ENCODE measurements at regions not wholly inside any gene's neighbourhood (a gene's known extent, or its start where the extent isn't known, plus 50 kb on each side); places are given as distances from the start of the nearest gene placed in this dataset.

GRCh38 chr1:98055457-98055856 lies 134.6 kb upstream of the DPYD start:
- 96% methylated on average over 7 of the region's 7 CpGs for WGBS
- no peak overlapping the region for H4K8ac ChIP-seq (ENCODE audit: low read length)
- H2BK5ac ChIP-seq (ENCODE audit: low read depth, low read length, poor library complexity, severe bottlenecking): no peak overlapping the region
- H3K18ac ChIP-seq (ENCODE audit: low read depth in 1 of 2, low read length in 2 of 2): no peak overlapping the region
- H3K4me2 ChIP-seq (ENCODE audit: low read length, poor library complexity, severe bottlenecking): no peak overlapping the region
- no peak overlapping the region for H2BK15ac ChIP-seq (ENCODE audit: low read depth, poor library complexity, severe bottlenecking)
- H4K91ac ChIP-seq (ENCODE audit: low read length): no peak overlapping the region
- H2AK5ac ChIP-seq (ENCODE audit: low read length, severe bottlenecking): no peak overlapping the region
- DNase-seq: no peak
- H2BK12ac ChIP-seq (ENCODE audit: low read length in 2 of 2): no peak overlapping the region
- no peaks in the 10 kb centered on the region for H3K9me3 ChIP-seq (ENCODE audit: control insufficient read depth, low read length)
- no peak overlapping the region for H2AFZ ChIP-seq (ENCODE audit: low read depth, low read length)
- no peak overlapping the region for H3K4me3 ChIP-seq (ENCODE audit: insufficient read depth in 1 of 2, low read depth in 1 of 2, low read length in 2 of 2)
- H3K9ac ChIP-seq (ENCODE audit: low read length): no peak overlapping the region
- H3K36me3 ChIP-seq (ENCODE audit: control insufficient read depth in 1 of 2, insufficient read depth in 2 of 2, low read depth in 1 of 2, low read length in 2 of 2): no peaks in the 10 kb centered on the region
- H3K14ac ChIP-seq (ENCODE audit: low read length in 2 of 2): no peak overlapping the region
- H3K4me1 ChIP-seq (ENCODE audit: control insufficient read depth, insufficient read depth, low read depth, low read length): peaks cover 7% of the 10 kb centered on the region
- no peak overlapping the region for H3K27ac ChIP-seq (ENCODE audit: low read length, poor library complexity, severe bottlenecking)
- H3K27me3 ChIP-seq (ENCODE audit: control insufficient read depth in 1 of 2, insufficient read depth in 1 of 2, low read length in 2 of 2): peaks cover 0 to under 1% of the 10 kb centered on the region in 2 experiments
- no peak overlapping the region for H3K23ac ChIP-seq (ENCODE audit: low read length in 2 of 2)
- H3K4ac ChIP-seq (ENCODE audit: low read depth in 1 of 2, low read length in 2 of 2): no peak overlapping the region
- H3K79me1 ChIP-seq (replicated peaks; ENCODE audit: low read length, poor library complexity, severe bottlenecking): no peaks in the 10 kb centered on the region
- H2BK120ac ChIP-seq (ENCODE audit: low read depth, low read length): no peak overlapping the region

DNA sequence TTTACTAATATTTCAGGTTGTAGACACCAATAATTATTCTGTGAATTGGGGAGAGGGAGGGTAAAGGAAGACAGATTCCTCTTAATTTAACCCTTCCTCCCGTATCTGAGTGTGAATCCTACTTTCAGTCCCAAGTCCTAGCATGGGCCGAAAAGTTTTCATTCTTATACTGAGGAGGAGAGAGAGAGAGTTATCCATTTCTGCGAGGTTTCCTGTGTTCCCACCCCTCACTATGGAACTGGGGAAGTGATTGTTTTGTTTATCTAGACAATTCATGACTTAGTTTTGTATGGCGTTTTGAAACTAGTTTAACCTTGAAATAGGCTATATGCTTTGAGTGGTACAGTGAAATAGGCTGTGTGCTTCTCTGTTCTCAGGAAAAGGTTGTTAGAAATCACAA lies 134.0 kb upstream of the DPYD start:
- Histone ChIP-seq H2AK5ac (ENCODE audit: low read length, severe bottlenecking) (no peak overlapping the region), H3K79me1 (replicated peaks; ENCODE audit: low read length, poor library complexity, severe bottlenecking) (no peaks in the 10 kb centered on the region), H3K18ac (ENCODE audit: low read depth in 1 of 2, low read length in 2 of 2) (no peak overlapping the region), H3K4me2 (ENCODE audit: low read length, poor library complexity, severe bottlenecking) (peak overlapping the region; percentile 93), H3K23ac (ENCODE audit: low read length in 2 of 2) (no peak overlapping the region), H3K4me3 (ENCODE audit: insufficient read depth in 1 of 2, low read depth in 1 of 2, low read length in 2 of 2) (no peak overlapping the region), H3K9ac (ENCODE audit: low read length) (peak overlapping the region; percentile 49), H3K27ac (ENCODE audit: low read length, poor library complexity, severe bottlenecking) (no peak overlapping the region), H3K14ac (ENCODE audit: low read length in 2 of 2) (no peak overlapping the region), H4K8ac (ENCODE audit: low read length) (no peak overlapping the region), H2BK12ac (ENCODE audit: low read length in 2 of 2) (no peak overlapping the region), H4K91ac (ENCODE audit: low read length) (no peak overlapping the region), H2BK15ac (ENCODE audit: low read depth, poor library complexity, severe bottlenecking) (no peak overlapping the region), H3K9me3 (ENCODE audit: control insufficient read depth, low read length) (no peaks in the 10 kb centered on the region), H3K4me1 (ENCODE audit: control insufficient read depth, insufficient read depth, low read depth, low read length) (peaks cover 7% of the 10 kb centered on the region), H2BK5ac (ENCODE audit: low read depth, low read length, poor library complexity, severe bottlenecking) (no peak overlapping the region), H2AFZ (ENCODE audit: low read depth, low read length) (peak overlapping the region; percentile 73), H3K27me3 (ENCODE audit: control insufficient read depth in 1 of 2, insufficient read depth in 1 of 2, low read length in 2 of 2) (peaks cover 1 to 7% of the 10 kb centered on the region in 2 experiments), H3K4ac (ENCODE audit: low read depth in 1 of 2, low read length in 2 of 2) (no peak overlapping the region), H3K36me3 (ENCODE audit: control insufficient read depth in 1 of 2, insufficient read depth in 2 of 2, low read depth in 1 of 2, low read length in 2 of 2) (no peaks in the 10 kb centered on the region), H2BK120ac (ENCODE audit: low read depth, low read length) (no peak overlapping the region)
- DNase-seq: no peak
- WGBS: 59% methylated on average over 3 of the region's 4 CpGs

DNA sequence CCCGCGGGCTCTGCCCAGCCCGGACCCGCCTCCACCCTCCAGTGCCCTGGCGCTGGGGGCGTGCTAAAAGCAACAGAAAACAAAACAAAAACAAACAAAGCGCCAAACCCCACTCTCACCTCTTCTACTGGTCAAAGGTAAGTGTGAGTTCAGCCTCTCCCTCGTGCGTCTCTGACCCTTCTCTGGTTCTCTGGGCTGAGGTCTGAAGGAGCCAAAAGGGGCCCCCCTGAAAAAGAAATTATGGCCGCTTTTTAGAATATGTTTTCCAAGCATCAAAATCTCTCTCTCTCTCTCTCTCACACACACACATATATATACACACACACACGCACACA lies 133.5 kb upstream of the DPYD start:
- H3K9me3 ChIP-seq (ENCODE audit: control insufficient read depth, low read length): no peaks in the 10 kb centered on the region
- H2BK12ac ChIP-seq (ENCODE audit: low read length in 2 of 2): peak overlapping the region in 1 of 2 experiments; percentile 72
- no peak overlapping the region for H2BK120ac ChIP-seq (ENCODE audit: low read depth, low read length)
- H3K4me2 ChIP-seq (ENCODE audit: low read length, poor library complexity, severe bottlenecking): peak overlapping the region; percentile 93
- H2BK15ac ChIP-seq (ENCODE audit: low read depth, poor library complexity, severe bottlenecking): peak overlapping the region; percentile 60
- no peak for DNase-seq
- no peak overlapping the region for H2BK5ac ChIP-seq (ENCODE audit: low read depth, low read length, poor library complexity, severe bottlenecking)
- peak overlapping the region in 1 of 2 experiments; percentile 72 for H3K18ac ChIP-seq (ENCODE audit: low read depth in 1 of 2, low read length in 2 of 2)
- H3K27ac ChIP-seq (ENCODE audit: low read length, poor library complexity, severe bottlenecking): no peak overlapping the region
- H3K14ac ChIP-seq (ENCODE audit: low read length in 2 of 2): no peak overlapping the region
- H3K36me3 ChIP-seq (ENCODE audit: control insufficient read depth in 1 of 2, insufficient read depth in 2 of 2, low read depth in 1 of 2, low read length in 2 of 2): no peaks in the 10 kb centered on the region
- H3K23ac ChIP-seq (ENCODE audit: low read length in 2 of 2): no peak overlapping the region
- no peak overlapping the region for H3K4ac ChIP-seq (ENCODE audit: low read depth in 1 of 2, low read length in 2 of 2)
- H4K91ac ChIP-seq (ENCODE audit: low read length): no peak overlapping the region
- H3K4me1 ChIP-seq (ENCODE audit: control insufficient read depth, insufficient read depth, low read depth, low read length): peaks cover 8% of the 10 kb centered on the region
- H3K79me1 ChIP-seq (replicated peaks; ENCODE audit: low read length, poor library complexity, severe bottlenecking): no peaks in the 10 kb centered on the region
- peak overlapping the region; percentile 73 for H2AFZ ChIP-seq (ENCODE audit: low read depth, low read length)
- 9% methylated on average over 10 of the region's 11 CpGs for WGBS
- H4K8ac ChIP-seq (ENCODE audit: low read length): peak overlapping the region; percentile 98
- peaks cover 6 to 11% of the 10 kb centered on the region in 2 experiments for H3K27me3 ChIP-seq (ENCODE audit: control insufficient read depth in 1 of 2, insufficient read depth in 1 of 2, low read length in 2 of 2)
- peak overlapping the region; percentile 58 to 82 for H3K4me3 ChIP-seq (ENCODE audit: insufficient read depth in 1 of 2, low read depth in 1 of 2, low read length in 2 of 2)
- H3K9ac ChIP-seq (ENCODE audit: low read length): peak overlapping the region; percentile 49
- H2AK5ac ChIP-seq (ENCODE audit: low read length, severe bottlenecking): no peak overlapping the region

DNA sequence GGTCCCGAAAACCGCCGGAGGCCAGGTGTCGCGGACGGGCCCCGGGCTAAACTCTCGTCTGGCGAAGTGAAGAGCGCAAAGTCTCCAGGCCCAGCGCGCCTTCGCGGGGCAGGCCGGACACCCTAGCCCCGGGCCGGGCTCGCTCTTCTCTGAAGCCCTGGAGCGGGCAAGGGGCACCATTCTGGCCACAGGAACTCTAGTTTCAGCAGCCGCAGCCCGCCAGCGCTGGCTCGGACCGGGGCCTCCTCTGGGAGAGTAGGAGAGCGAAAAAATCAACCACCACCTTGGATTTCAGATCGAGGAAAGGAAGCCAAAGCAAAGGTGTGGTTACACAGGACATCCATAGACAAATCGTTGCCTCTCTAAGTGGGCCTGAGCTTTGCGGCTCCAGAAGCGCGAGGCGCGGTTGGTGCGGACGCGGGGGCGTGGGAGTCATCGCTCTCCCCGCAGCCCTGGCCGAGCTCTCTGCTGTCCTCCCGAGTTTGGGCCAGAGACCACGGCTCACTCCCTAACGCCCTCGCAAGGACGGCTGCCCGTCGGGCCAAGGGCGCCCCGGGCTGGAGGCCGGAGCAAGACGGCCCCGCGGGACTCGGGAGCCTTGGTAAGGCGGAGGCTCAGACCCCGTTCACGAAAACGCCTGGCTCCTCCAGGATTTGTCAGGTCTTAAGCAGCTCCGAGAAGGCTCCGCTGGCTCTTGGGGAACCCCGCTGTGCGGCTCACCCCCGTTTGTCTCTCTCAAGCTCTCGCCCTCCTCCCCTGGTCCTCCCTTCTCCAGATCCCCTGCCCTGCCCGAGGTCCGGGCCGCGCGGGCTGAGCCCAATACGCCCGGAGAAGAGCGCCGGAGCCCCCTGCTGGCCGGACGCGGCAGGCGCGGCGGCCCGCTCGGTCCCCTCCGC lies 132.9 kb upstream of the DPYD start:
- under 1% methylated on average over 81 of the region's 81 CpGs for WGBS

More for the DNA sequence above, 132.9 kb upstream of the DPYD start:
- Histone ChIP-seq H3K4ac (ENCODE audit: low read depth in 1 of 2, low read length in 2 of 2) (peak overlapping the region; percentile 77 to 94), H3K18ac (ENCODE audit: low read depth in 1 of 2, low read length in 2 of 2) (peak overlapping the region; percentile 90 to 100), H3K14ac (ENCODE audit: low read length in 2 of 2) (no peak overlapping the region), H3K27ac (ENCODE audit: low read length, poor library complexity, severe bottlenecking) (peak overlapping the region; percentile 82), H2BK5ac (ENCODE audit: low read depth, low read length, poor library complexity, severe bottlenecking) (peak overlapping the region; percentile 92), H3K23ac (ENCODE audit: low read length in 2 of 2) (peak overlapping the region in 1 of 2 experiments; percentile 57), H3K36me3 (ENCODE audit: control insufficient read depth in 1 of 2, insufficient read depth in 2 of 2, low read depth in 1 of 2, low read length in 2 of 2) (no peaks in the 10 kb centered on the region), H2BK12ac (ENCODE audit: low read length in 2 of 2) (peak overlapping the region; percentile 81 to 86), H3K9me3 (ENCODE audit: control insufficient read depth, low read length) (no peaks in the 10 kb centered on the region), H3K79me1 (replicated peaks; ENCODE audit: low read length, poor library complexity, severe bottlenecking) (no peaks in the 10 kb centered on the region), H3K4me3 (ENCODE audit: insufficient read depth in 1 of 2, low read depth in 1 of 2, low read length in 2 of 2) (peak overlapping the region; percentile 58 to 82), H4K8ac (ENCODE audit: low read length) (peak overlapping the region; percentile 98), H3K27me3 (ENCODE audit: control insufficient read depth in 1 of 2, insufficient read depth in 1 of 2, low read length in 2 of 2) (peaks cover 12 to 18% of the 10 kb centered on the region in 2 experiments), H4K91ac (ENCODE audit: low read length) (peak overlapping the region; percentile 19), H2AK5ac (ENCODE audit: low read length, severe bottlenecking) (no peak overlapping the region), H2BK15ac (ENCODE audit: low read depth, poor library complexity, severe bottlenecking) (peak overlapping the region; percentile 78), H2AFZ (ENCODE audit: low read depth, low read length) (peak overlapping the region; percentile 73), H2BK120ac (ENCODE audit: low read depth, low read length) (peak overlapping the region; percentile 93), H3K4me1 (ENCODE audit: control insufficient read depth, insufficient read depth, low read depth, low read length) (peaks cover 9% of the 10 kb centered on the region), H3K9ac (ENCODE audit: low read length) (peak overlapping the region; percentile 87), H3K4me2 (ENCODE audit: low read length, poor library complexity, severe bottlenecking) (peak overlapping the region; percentile 93)
- DNase-seq: peak; percentile 76

Measured in mesenchymal stem cell (in vitro differentiated cells and primary cell).